DMS79 (cell line): ENCODE measurements at regions not wholly inside any gene's neighbourhood (a gene's known extent, or its start where the extent isn't known, plus 50 kb on each side); places are given as distances from the start of the nearest gene placed in this dataset.

Source experiments
- DNase-seq: peaks from one replicate; lab custom pipeline; 2025; lab: John Stamatoyannopoulos, UW

DNA sequence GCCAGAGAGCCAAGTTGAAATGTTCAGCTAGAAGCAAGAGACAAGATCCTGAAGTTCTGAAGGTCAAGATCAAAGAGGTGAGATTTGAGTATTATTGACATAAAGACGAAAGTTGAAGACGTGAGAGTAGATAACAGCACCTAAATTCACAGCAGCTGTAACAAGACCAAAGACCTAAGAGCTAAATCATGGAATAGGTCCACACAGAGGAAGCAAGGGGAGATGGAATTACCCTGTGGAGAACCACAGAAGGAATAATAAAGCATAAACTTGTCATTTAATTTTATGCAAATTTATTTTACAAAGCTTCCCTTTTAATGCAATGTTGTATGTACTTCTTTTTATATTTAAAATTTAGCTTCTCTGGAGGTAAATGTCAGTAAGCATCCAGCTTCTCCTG lies 523.7 kb downstream of the NR2F1-AS1 start:
- no peak for DNase-seq

DNA sequence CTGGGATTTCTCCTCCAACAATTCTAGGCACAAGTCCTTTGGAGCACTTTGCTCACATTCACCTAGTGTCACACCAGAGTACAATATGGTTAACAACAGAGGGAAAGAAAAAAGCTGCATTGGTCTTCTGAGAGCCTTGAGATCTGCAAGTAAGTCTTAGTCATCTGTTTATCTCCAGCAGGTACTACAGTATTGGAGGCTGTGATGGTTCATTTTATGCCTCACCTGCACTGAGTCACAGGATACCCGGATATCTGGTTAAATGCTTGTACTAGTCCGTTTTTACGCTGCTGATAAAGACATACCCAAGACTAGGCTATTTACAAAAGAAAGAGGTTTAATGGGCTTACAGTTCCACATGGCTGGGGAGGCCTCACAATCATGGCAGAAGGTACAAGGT lies 525.0 kb downstream of the NR2F1-AS1 start:
- no peak for DNase-seq

DNA sequence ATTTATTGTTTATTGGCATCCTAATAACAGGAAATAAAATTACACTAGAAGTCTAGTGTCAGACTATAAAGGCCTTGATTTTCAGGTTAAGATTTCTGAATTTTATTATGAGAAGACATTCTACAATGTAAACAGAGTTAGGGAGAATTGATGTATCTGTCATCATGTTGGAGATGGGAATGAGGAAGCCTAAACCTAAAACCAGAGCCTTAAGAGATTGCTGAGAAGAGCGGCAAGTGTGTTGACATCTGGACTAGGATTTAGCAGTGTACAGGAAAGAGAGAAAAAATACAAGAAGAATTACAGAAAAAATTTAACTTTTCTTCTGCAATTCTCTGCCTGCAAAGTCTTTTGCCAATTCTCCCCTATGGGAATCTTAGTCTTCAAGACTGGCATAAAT lies 525.5 kb downstream of the NR2F1-AS1 start:
- no peak for DNase-seq

DNA sequence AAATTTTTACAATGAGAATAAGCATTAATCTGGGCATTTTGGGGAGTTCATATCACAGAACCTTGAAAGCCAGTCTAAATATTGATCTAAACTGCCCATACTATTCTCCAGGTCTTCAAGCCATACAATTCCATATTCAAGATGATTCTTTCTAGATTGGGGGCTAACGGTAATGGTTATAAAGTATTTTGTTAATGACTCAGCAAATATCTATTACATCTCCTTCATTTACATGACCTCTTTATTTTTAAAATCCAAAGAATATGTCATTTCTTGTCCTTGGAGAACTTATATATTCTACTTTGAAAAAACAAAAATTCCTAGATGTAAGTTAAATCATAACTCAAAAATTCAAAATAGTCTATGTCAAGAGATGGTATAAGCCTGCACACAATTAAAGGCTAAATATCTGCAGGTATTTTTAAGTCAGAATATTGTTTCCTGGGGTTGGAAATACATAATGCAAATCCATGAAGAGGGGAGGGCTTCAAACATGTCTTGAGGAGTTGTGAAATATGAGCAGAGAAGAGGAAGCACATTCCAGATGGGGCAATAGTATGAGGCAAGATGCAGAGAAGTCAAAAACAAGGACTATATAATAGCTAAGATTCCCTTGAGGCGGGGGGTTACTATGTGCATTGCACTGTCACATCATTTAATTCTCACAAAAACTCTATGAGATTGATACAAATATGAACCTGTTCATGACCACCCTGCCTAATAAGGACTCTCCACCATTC lies 526.4 kb downstream of the NR2F1-AS1 start:
- DNase-seq: no peak

DNA sequence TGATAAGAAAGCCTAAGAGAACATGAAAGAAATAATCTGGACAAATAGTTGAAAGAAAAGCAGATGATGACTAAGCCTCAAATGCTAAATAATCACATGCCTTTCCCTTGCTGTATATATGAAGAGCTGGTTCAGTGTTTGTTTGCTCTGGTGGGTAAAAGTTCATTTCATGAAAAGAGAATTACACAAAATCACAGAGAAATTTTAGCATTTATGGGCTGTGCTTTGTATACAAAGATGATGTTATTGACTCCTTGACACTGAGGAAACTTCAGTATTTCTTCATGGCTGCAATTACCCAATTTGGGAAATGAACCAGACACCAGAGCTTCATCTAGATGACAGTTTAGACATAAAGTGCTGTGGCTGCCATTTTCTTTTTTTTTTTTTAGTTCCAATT lies 527.2 kb downstream of the NR2F1-AS1 start:
- no peak for DNase-seq

DNA sequence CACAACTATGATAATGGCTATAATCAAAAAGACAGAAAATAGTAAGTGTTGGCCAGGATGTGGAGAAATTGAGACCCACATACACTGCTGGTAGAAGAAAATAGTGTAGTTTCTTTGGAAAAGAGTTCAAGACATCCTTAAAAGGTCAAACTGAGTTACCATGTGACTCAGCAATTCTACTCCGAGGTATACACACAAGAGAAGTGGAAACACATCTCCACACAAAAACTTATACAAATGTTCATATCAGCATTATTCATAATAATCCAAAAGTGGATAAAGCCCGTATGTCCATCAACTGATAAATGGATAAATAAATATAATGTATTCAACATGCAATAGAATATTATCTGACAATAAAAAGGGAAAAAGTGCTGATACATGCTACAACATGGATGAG lies 532.2 kb downstream of the NR2F1-AS1 start:
- DNase-seq: no peak

DNA sequence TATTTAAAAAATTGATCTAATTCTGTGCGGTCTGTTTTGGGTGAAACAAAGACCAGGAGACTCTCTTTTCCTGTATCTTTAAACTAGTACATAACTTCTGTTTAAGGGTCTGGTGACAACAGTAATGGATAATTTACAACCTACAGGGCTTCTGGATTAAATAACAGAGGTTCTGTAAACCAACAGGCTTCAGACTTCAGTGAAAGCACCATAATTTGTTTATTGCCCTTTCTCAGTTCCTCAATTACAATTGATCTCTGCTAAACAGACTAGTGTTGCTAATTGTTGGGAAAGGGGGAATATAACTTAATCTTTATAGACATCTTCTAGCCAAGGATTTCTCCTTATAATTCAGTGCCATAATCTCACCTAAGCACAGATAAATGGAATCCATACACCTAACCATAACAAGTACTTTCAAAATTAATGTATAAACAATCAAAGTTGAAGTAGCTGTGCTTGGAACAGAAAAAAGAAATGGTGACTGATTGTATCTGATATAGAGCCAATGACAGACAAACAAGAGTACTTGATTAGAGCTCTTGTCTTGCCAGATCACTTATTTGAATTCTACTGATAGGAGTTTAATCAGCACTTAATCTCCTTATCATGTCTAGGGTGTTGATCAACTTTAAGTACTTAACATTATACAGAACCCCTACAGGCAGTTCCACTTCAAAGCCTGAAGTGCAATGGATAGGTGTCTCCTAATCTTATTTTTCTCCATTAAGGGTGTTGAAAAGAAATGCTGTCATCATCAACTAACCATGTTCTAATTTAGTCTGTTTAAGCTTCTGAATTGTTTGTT lies 536.0 kb downstream of the NR2F1-AS1 start:
- peak; percentile 3 for DNase-seq

DNA sequence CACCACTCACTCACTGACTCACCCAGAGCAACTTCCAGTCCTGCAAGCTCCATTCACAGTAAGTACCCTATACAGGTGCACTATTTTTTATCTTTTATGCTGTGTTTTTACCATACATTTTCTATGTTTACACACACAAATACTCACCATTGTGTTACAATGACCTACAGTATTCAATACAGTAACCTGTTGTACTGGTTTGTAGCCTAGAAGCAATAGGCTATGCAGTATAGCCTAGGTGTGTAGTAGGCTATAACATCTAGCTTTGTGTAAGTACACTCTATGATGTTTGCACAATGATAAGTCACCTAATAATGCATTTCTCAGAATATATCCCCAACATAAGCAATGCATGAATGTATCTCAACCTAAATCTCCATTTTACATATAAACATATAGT lies 541.1 kb downstream of the NR2F1-AS1 start:
- DNase-seq: no peak

DNA sequence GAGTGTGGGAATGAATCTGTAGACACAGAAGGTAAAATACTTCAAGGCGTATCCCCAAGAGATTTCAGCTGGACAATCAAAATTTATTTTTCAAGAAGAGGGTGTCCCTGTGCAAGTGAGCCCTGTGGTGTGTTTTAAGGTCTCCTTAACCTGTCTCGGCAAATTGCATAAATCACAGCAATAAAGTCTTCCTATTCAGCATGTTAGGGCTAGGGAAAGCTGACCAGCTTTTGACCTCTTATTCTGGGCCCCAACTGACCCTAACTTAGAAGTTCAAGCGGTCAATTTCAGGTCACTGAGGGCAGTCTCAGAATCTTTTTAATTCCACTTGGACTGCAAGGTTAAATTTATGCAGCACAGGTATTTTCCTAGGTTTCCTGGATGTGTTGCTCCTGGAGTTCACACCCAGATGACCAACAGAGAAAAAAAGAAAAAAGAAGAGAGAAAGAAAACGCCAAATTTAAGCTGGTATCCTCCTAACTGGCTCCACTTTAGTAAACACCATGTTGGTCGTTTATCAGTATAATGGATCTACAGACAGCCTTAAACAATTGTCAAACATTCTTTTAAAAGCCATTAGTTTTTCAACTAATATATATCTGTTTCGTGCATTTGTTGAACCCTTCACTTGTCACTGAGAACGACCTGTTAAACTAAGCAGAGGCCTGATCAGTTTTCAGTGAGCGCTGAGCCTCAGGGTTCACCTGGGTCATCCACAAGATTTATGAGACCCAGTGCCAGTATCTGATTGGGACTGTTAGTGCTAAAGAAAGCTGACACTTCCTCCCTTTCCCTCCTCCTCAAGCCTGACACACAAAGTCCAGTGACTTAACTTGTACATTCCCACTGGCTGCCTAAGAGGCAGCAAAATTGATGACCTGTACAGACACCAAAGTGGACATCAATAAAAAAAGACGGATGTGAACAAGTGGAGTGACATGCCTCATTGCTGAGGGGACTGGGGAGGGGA lies 546.1 kb downstream of the NR2F1-AS1 start:
- no peak for DNase-seq

DNA sequence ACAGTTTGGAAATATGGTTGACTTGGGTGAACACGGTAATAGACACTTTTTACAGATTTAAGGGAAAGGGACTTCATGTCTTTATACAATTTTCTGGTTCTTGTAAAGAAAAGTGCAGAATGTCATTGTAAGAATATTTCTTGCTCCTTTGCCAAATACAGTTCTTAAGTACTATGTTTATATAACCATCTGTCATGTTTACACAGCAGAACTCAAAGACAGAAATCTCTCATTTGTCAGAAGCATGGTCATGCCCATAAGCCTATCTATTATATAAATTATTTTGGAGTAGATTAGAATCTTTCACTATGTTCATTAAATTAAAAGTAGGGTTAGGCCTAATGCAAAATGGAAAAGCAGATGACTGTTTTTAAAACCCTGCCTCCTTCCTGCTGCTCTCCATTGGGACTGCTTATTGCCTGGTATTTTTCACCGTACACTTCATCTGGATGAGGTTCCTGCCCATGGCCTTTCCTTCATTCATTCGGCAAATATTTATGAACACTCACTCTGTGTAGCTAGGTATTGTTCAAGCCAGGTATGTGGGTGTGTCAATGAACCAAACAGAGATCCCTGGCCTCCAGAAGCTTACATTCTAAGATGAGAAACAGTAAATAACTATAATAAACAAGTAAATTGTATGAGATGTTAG lies 558.1 kb downstream of the NR2F1-AS1 start:
- DNase-seq: no peak

DNA sequence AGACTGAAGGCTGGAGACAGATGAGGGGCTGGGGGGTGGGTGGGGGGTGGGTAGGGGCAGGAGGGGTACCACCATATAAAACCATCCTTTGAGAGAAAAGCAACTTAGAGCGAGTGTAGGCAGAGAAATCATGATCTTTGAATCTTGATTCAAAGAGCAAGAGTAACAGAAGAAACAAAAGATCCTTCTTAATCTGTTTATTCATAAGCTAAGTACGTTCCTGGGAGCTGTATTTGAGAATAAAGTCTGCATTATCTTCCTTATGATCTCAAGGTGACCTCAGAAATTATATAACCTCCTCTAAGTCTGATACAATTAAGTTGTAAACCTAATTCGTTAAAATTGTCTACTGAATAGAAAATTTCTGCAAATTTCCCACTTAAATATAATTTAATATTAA lies 558.8 kb downstream of the NR2F1-AS1 start:
- DNase-seq: no peak

DNA sequence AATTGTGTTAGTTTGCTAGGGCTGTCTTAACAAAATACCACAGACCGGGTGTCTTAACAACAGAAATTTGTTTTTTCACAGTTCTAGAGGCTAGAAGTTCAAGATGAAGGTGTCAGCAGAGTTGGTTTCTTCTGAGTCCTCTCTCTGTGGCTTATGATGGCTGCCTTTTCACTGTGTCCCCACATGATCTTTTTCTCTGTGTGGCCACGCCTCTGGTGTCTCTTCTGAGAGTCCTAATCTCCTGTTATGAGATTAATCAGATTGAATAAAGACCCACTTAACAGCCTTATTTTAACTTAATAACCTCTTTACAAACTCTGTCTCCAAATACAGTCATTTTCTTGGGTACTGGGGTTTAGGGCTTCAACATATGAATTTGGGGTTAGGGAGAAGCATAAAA lies 561.1 kb downstream of the NR2F1-AS1 start:
- DNase-seq: no peak

DNA sequence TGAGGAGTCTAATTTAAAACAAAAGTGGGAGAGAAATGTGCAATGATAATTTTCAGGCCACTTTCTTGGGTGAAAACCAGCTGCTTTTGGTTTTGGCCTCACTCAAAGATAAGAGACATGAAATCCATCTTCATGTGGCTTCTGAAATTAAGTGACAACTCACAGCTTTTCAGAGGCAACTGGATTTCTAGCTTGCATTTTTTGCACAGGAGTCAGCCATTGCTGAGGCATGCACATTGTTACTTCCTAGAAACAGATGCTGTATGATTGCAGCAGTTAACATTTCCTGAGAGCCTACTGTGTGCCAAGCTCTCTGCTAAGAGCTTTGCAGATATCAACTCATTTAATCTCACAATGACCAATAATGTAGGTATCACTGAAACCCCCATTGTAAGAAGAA lies 562.6 kb downstream of the NR2F1-AS1 start:
- DNase-seq: no peak

DNA sequence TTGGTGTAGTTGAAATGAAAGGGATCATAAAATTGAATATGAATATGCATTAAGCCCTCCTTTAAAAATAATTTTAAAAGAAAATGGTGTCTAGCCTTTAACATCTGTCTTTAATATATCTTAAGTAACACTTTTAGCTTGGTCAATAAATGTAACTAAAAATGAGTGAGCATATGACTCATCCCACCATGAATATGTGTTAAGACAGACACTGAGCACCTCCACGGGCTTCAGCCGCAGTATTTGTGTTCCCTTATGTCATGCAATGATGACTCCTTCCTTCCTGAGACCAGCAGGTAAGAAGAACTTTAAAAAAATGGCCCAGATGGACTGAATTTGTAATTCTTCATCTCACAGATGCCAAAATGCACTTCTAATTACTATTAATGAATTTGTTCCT lies 563.2 kb downstream of the NR2F1-AS1 start:
- no peak for DNase-seq

DNA sequence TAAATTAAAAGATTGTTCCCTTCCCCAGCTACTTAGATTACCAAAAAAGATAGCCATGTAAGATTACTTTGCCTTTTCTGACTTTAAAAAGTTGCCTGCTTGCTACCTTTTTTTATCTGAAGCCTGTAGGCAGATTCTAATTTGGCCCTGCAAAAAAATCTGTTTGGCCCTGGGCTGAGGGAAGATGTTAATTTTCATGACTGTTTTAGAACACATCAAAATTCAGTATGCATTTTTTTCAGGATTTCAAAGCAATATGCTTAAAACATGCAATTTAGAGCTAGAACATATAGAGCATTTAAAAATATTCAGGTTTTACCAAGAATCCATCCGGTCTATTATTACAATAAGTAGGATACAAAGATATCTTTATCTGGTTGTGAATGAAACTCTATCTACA lies 563.6 kb downstream of the NR2F1-AS1 start:
- DNase-seq: no peak

DNA sequence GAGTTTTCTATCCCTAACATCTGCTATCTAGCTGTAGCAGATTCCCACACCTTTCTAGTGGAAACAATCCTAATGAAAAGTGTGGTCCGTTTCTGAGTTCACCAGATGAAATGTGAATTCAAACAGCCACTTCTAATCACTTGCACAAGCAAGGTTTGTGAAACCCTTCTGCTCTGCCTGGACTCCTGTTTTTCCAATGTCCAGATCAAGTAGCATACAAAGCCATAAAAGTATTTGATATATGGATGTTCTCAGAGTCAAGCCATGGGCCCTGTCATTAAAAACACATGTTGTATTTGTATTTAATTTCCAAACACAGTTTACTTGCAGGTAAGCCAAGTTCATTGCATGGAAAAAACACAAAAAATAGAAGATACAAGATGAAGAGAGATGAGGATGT lies 570.4 kb downstream of the NR2F1-AS1 start:
- DNase-seq: no peak

DNA sequence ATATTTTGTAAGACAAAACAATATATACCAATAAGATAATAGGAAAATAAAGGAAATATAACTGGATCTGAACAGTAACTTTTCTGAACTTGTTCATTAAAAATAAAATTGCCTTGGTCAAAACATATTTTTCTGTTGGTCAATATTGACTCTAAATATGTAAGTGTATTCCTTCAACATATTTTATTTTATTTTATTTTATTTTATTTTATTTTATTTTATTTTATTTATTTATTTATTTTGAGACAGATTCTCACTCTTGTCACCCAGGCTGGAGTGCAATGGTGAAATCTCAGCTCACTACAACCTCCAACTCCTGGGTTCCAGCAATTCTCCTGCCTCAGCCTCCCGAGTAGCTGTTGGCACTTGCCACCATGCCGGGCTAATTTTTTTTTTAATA lies 571.0 kb downstream of the NR2F1-AS1 start:
- DNase-seq: no peak

DNA sequence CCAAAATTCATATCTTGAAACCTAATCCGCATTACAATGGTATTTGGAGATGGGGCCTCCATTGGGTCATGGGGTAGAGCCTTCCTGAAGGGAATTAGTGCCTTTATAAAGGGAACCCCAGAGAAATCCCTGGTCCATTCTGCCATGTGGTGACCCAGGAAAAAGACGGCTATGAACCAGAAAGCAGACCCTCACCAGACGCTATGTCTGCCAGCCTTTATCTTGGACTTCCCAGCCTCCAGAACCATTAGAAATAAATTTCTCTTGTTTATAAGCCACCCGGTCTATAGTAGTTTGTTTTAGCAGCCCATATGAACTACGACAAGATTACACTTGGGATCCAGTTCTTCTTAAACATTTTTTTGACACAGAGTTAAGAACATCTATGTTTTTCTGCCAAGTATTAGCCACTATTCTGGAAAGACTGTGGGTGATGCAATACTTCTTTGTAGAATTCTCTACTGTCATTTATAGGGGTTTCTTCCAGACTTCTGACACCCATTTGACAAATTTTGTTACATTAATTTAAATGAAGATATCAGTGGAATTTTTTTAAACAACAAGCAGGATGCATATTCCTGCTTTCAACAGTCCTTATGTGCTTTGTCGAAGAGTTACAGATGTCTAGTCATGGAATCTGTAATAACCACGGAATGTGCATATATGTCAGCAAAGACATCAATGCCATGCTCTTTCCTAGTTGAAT lies 572.4 kb downstream of the NR2F1-AS1 start:
- DNase-seq: no peak

DNA sequence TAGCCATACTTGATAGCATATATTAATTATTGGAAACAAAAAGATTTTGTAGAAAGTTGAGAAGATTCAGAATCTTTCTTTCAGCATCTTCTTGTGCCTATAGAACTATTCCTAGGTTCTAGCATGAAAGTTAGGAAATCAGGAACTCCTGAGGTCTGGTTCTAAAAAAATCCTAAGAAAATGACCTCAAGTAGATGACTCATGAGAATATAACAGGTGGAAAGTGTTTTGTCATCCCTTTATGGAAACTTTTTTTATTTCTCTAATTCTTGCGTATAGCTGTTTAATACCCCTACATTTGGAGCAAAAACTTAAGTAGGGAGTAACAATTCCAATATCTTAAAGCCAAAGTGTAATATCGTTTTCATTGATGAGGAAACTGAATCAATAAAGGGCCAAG lies 574.1 kb downstream of the NR2F1-AS1 start:
- DNase-seq: no peak

DNA sequence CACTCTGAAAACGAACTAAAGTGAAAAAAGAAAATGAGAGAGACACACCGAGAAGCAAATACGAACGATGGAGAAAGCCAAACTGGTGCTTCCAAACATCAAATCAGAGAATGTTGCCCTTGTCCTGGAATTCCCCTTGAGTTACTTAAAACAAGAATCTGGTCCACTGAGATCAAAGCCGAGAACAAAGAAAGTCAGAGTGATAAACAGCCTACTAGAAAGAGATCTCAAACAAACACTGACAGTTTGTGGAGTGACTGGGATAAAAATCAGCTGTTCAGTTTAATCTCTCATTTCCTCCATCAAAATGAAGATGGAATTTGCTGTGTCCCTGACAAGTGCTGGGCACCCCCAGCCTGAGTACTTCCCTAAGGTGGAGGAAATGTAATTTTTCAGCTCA lies 582.6 kb downstream of the NR2F1-AS1 start:
- no peak for DNase-seq

DNA sequence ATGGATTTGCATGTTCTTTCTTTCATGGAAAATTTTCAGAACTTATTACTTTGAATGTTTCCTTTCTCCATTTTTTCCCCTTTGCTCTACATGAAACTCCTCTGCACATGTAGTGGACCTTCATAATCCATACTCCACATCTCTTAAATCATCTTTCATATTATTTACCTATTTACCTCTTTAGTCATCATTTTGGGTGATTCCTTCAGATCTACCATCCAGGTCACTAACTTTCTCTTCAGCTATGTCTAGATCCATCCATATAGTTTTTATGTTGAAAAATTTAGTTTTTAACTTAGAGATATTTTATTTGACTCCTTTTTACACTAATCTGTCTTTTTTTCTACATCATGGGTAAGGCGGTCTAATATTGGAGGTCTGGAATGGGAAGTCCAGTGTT lies 586.6 kb downstream of the NR2F1-AS1 start:
- DNase-seq: no peak
